ENCODE measurements at regions not wholly inside any gene's neighbourhood (a gene's known extent, or its start where the extent isn't known, plus 50 kb on each side); places are given as distances from the start of the nearest gene placed in this dataset.
"Not testable (repeated sequence)": the region's sequence is repeated elsewhere in the genome, so short reads cannot be mapped to it uniquely, and the experiment has no call there.

GRCh38 chr15:55074431-55074830 is 122.3 kb downstream of the RSL24D1 start:
- ATAC-seq (ENCODE audit: low read depth) = no peak
- Histone ChIP-seq H3K27ac (ENCODE audit: poor library complexity, severe bottlenecking) (no peak overlapping the region), H3K27me3 (ENCODE audit: insufficient read depth, poor library complexity, severe bottlenecking) (peaks cover 26% of the 10 kb centered on the region), H3K9me3 (ENCODE audit: severe bottlenecking) (no peaks in the 10 kb centered on the region), H3K4me1 (ENCODE audit: insufficient read depth, poor library complexity, severe bottlenecking) (no peaks in the 10 kb centered on the region), H3K4me3 (ENCODE audit: severe bottlenecking) (no peak overlapping the region), H3K36me3 (ENCODE audit: low read depth) (no peaks in the 10 kb centered on the region)
- TF ChIP-seq CTCF (IDR thresholded peaks at IDR 0.05; ENCODE audit: poor library complexity, severe bottlenecking) = no peak
- DNase-seq (ENCODE audit: low spot score) = no peak

- ATAC-seq (ENCODE audit: low read depth); H3K4me1 ChIP-seq (ENCODE audit: insufficient read depth, poor library complexity, severe bottlenecking); DNase-seq (ENCODE audit: low spot score); H3K9me3 ChIP-seq (ENCODE audit: severe bottlenecking); H3K4me3 ChIP-seq (ENCODE audit: severe bottlenecking); H3K27ac ChIP-seq (ENCODE audit: poor library complexity, severe bottlenecking); H3K27me3 ChIP-seq (ENCODE audit: insufficient read depth, poor library complexity, severe bottlenecking); H3K36me3 ChIP-seq (ENCODE audit: low read depth): not testable (repeated sequence)
Measured at GRCh38 chr15:55063970-55064369, 132.8 kb downstream of the RSL24D1 start.

- DNase-seq (ENCODE audit: low spot score) (no peak), ATAC-seq (ENCODE audit: low read depth) (no peak)
- H3K9me3 ChIP-seq (ENCODE audit: severe bottlenecking) = no peaks in the 10 kb centered on the region
- no peaks in the 10 kb centered on the region for H3K36me3 ChIP-seq (ENCODE audit: low read depth)
- no peak for TF ChIP-seq CTCF (IDR thresholded peaks at IDR 0.05; ENCODE audit: poor library complexity, severe bottlenecking)
- H3K4me3 ChIP-seq (ENCODE audit: severe bottlenecking) = no peak overlapping the region
- H3K27ac ChIP-seq (ENCODE audit: poor library complexity, severe bottlenecking) = no peak overlapping the region
- H3K27me3 ChIP-seq (ENCODE audit: insufficient read depth, poor library complexity, severe bottlenecking) = peaks cover 10% of the 10 kb centered on the region
- H3K4me1 ChIP-seq (ENCODE audit: insufficient read depth, poor library complexity, severe bottlenecking) = no peaks in the 10 kb centered on the region
Measured at GRCh38 chr15:55060836-55061235, 135.9 kb downstream of the RSL24D1 start.

- H3K9me3 ChIP-seq (ENCODE audit: severe bottlenecking) = no peaks in the 10 kb centered on the region
- no peaks in the 10 kb centered on the region for H3K4me1 ChIP-seq (ENCODE audit: insufficient read depth, poor library complexity, severe bottlenecking)
- no peak overlapping the region for H3K27ac ChIP-seq (ENCODE audit: poor library complexity, severe bottlenecking)
- H3K36me3 ChIP-seq (ENCODE audit: low read depth) = no peaks in the 10 kb centered on the region
- ATAC-seq (ENCODE audit: low read depth) (no peak), DNase-seq (ENCODE audit: low spot score) (no peak)
- no peak for TF ChIP-seq CTCF (IDR thresholded peaks at IDR 0.05; ENCODE audit: poor library complexity, severe bottlenecking)
- no peak overlapping the region for H3K4me3 ChIP-seq (ENCODE audit: severe bottlenecking)
- H3K27me3 ChIP-seq (ENCODE audit: insufficient read depth, poor library complexity, severe bottlenecking) = peaks cover 24% of the 10 kb centered on the region
Measured at GRCh38 chr15:55056500-55056899, 140.2 kb downstream of the RSL24D1 start.

GRCh38 chr15:55044162-55044561 is 152.6 kb downstream of the RSL24D1 start:
- ATAC-seq (ENCODE audit: low read depth) (no peak), DNase-seq (ENCODE audit: low spot score) (no peak)
- Histone ChIP-seq H3K4me1 (ENCODE audit: insufficient read depth, poor library complexity, severe bottlenecking) (no peaks in the 10 kb centered on the region), H3K27ac (ENCODE audit: poor library complexity, severe bottlenecking) (no peak overlapping the region), H3K4me3 (ENCODE audit: severe bottlenecking) (no peak overlapping the region), H3K9me3 (ENCODE audit: severe bottlenecking) (no peaks in the 10 kb centered on the region), H3K36me3 (ENCODE audit: low read depth) (no peaks in the 10 kb centered on the region), H3K27me3 (ENCODE audit: insufficient read depth, poor library complexity, severe bottlenecking) (peaks cover 7% of the 10 kb centered on the region)
- no peak for TF ChIP-seq CTCF (IDR thresholded peaks at IDR 0.05; ENCODE audit: poor library complexity, severe bottlenecking)

Measured in RWPE2 (cell line).